SK-N-SH (cell line): ENCODE measurements at regions not wholly inside any gene's neighbourhood (a gene's known extent, or its start where the extent isn't known, plus 50 kb on each side); places are given as distances from the start of the nearest gene placed in this dataset.

Experiments used
- CTCF ChIA-PET: fragments of 300-600, 350-600 bp; formaldehyde crosslinking; extraction: SDS; loops from one replicate; lab custom pipeline; 2021; lab: Yijun Ruan, JAX
- POLR2A ChIA-PET: fragments of 350-600 bp; sonication (Branson Sonifier 250); formaldehyde crosslinking; extraction: SDS; loops from one replicate; lab custom pipeline; 2020; ENCODE audit warnings: antibody characterized with exemption, inconsistent platforms; lab: Yijun Ruan, JAX
- DNase-seq: peaks from one replicate; pipeline ENCODE4 v3.0.0; 2012
- H2AFZ ChIP-seq: fragments of 200-600 bp; sonication (generic); 2 replicates; pipeline ENCODE4 v1.8.1; 2016; ENCODE audit warnings: antibody characterized with exemption, mild to moderate bottlenecking, low read depth
- H3F3A ChIP-seq: fragments of 200-600 bp; sonication (generic); replicated peaks from 2 replicates; pipeline ENCODE3; 2016; ENCODE audit warnings: antibody characterized with exemption, mild to moderate bottlenecking; ENCODE audit not compliant: insufficient read depth
- H3K27ac ChIP-seq, 2 experiments: fragments of 200-500 bp in 1 of 2; fragments of 200-600 bp in 1 of 2; sonication (Bioruptor generic) in 1 of 2; sonication (generic), shearing (Covaris generic) in 1 of 2; 2 replicates each; pipeline versions ENCODE4 v1.5.1 to v1.6.1; 2014 to 2016; ENCODE audit warnings: low read depth in 2 of 2, inconsistent platforms in 1 of 2, low read length in 1 of 2, mild to moderate bottlenecking in 1 of 2, mixed read lengths in 1 of 2
- H3K27me3 ChIP-seq: fragments of 200-600 bp; sonication (generic), shearing (Covaris generic); 2 replicates; pipeline ENCODE4 v1.6.1; 2016; ENCODE audit warnings: mixed run types; ENCODE audit not compliant: insufficient read depth
- H3K36me3 ChIP-seq, 2 experiments: fragments of 200-500 bp in 1 of 2; fragments of 200-600 bp in 1 of 2; sonication (Bioruptor generic) in 1 of 2; sonication (generic) in 1 of 2; replicated peaks in 1 of 2; 2 replicates each; pipeline versions ENCODE3 to v1.5.1; 2014 to 2016; ENCODE audit warnings: low read length in 1 of 2, mild to moderate bottlenecking in 1 of 2; ENCODE audit not compliant: insufficient read depth in 2 of 2, control insufficient read depth in 1 of 2
- H3K4me1 ChIP-seq, 2 experiments: fragments of 200-500 bp in 1 of 2; fragments of 200-600 bp in 1 of 2; sonication (Bioruptor generic) in 1 of 2; sonication (generic), shearing (Covaris generic) in 1 of 2; 2 replicates each; pipeline versions ENCODE4 v1.5.1 to v1.6.1; 2014 to 2016; ENCODE audit warnings: low read depth in 1 of 2, low read length in 1 of 2, mixed run types in 1 of 2; ENCODE audit not compliant: insufficient read depth in 2 of 2, control insufficient read depth in 1 of 2
- H3K4me2 ChIP-seq: fragments of 200-600 bp; sonication (generic), shearing (Covaris generic); 2 replicates; pipeline ENCODE4 v1.6.1; 2017; ENCODE audit warnings: mixed run types
- H3K4me3 ChIP-seq, 2 experiments: fragments of 200-500 bp in 1 of 2; fragments of 200-600 bp in 1 of 2; sonication (Bioruptor generic) in 1 of 2; sonication (generic), shearing (Covaris generic) in 1 of 2; 2 replicates each; pipeline versions ENCODE4 v1.5.1 to v1.8.1; 2014 to 2016; ENCODE audit warnings: low read depth in 2 of 2, inconsistent platforms in 1 of 2, low read length in 1 of 2, mild to moderate bottlenecking in 1 of 2, mixed read lengths in 1 of 2, moderate library complexity in 1 of 2
- H3K79me2 ChIP-seq: fragments of 200-600 bp; sonication (generic); 2 replicates; pipeline ENCODE4 v1.8.1; 2017; ENCODE audit warnings: mild to moderate bottlenecking; ENCODE audit not compliant: insufficient read depth
- H3K9ac ChIP-seq: fragments of 200-600 bp; sonication (generic); 2 replicates; pipeline ENCODE4 v1.6.1; 2017; ENCODE audit warnings: mixed run types
- H3K9me2 ChIP-seq: fragments of 200-600 bp; sonication (generic); 2 replicates; pipeline ENCODE4 v1.6.1; 2017; ENCODE audit warnings: mixed run types
- H3K9me3 ChIP-seq: fragments of 200-600 bp; sonication (generic); 2 replicates; pipeline ENCODE4 v1.6.1; 2017; ENCODE audit warnings: mixed run types, mild to moderate bottlenecking, moderate library complexity
- H4K20me1 ChIP-seq: fragments of 200-600 bp; sonication (generic); 2 replicates; pipeline ENCODE4 v1.6.1; 2017; ENCODE audit warnings: mild to moderate bottlenecking, mixed run types; ENCODE audit not compliant: insufficient read depth
- CHD2 ChIP-seq: fragments of 150-350 bp; IDR thresholded peaks from 2 replicates; pipeline ENCODE4 v1.6.1; 2018; ENCODE audit warnings: low read length; ENCODE audit not compliant: partially characterized antibody
- CTCF ChIP-seq: fragments of 200-600 bp; sonication (generic); IDR thresholded peaks from 2 replicates; pipeline ENCODE4 v1.6.1; 2017; ENCODE audit warnings: antibody characterized with exemption, mild to moderate bottlenecking, moderate library complexity
- FOXJ3 ChIP-seq: sonication (generic); formaldehyde crosslinking; IDR thresholded peaks from 2 replicates; pipeline ENCODE4 v1.5.1; 2020; ENCODE audit warnings: mild to moderate bottlenecking, missing genetic modification reagents
- GABPA ChIP-seq: IDR thresholded peaks from 2 replicates; pipeline ENCODE4 v1.4.0; 2012; ENCODE audit warnings: low read depth, mild to moderate bottlenecking
- GATA2 ChIP-seq: sonication (generic); formaldehyde crosslinking; IDR thresholded peaks from 2 replicates; pipeline ENCODE4 v1.5.0; 2020; ENCODE audit warnings: mild to moderate bottlenecking, missing genetic modification reagents
- JUND ChIP-seq: IDR thresholded peaks from 2 replicates; pipeline ENCODE4 v1.4.0; 2012
- NFIC ChIP-seq: IDR thresholded peaks from 2 replicates; pipeline ENCODE4 v1.4.0; 2012; ENCODE audit warnings: borderline replicate concordance
- PBX3 ChIP-seq: IDR thresholded peaks from 2 replicates; pipeline ENCODE4; 2012
- RAD21 ChIP-seq: IDR thresholded peaks from 2 replicates; pipeline ENCODE4 v1.6.1; 2012; ENCODE audit warnings: mild to moderate bottlenecking, low read length
- RCOR1 ChIP-seq: fragments of 150-350 bp; IDR thresholded peaks from 2 replicates; pipeline ENCODE4 v1.6.1; 2017; ENCODE audit warnings: antibody characterized with exemption, low read length
- TCF12 ChIP-seq: IDR thresholded peaks from 2 replicates; pipeline ENCODE4 v1.4.0; 2012
- TEAD4 ChIP-seq: IDR thresholded peaks from 2 replicates; pipeline ENCODE4 v1.4.0; 2012; ENCODE audit warnings: mild to moderate bottlenecking, borderline replicate concordance; ENCODE audit not compliant: insufficient read depth
- USF1 ChIP-seq: IDR thresholded peaks from 2 replicates; pipeline ENCODE4 v1.4.0; 2012; ENCODE audit warnings: low read depth, borderline replicate concordance
- YY1 ChIP-seq: IDR thresholded peaks from 2 replicates; pipeline ENCODE4 v1.4.0; 2012; ENCODE audit warnings: low read depth, mild to moderate bottlenecking
- WGBS: methylation state at CpG from one replicate; pipeline ENCODE4 v1.1.6; 2017; ENCODE audit warnings: low lambda C conversion rate; 5-methylcytosine and 5-hydroxymethylcytosine counted together

DNA sequence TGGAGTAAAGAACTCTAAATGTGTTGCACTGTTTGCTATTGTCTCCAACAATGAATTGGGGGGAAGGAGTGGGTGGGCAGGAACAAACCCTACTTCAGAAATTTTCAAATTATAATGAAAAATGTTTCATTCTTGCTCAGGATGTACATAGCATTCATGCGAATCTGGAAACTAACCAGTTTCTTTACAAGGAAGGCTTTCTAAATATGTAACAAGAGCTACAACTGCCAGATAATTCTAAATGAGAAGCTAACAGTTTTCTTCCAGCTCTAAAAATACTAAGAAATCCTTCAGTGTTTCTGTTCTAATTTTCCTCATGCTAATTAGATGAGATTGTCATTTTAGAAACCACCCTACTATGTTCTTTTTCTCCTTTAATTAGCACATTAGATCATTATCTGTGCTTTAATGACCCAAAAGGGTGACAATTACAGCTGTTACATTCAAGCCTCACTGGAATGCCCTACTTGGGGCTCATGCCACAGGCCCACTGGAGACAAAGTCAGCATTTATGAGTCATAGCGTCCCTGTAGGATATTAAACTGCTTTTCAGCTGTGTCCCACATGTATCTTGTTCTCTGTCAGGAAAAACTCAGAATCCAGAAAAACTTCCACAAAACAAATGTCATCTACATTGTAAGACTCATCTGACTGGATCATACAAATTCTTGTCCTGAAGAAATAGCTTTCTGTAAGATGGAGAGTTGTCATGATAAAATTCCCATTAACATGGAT, 804.6 kb upstream of the CXADR start (continued):
- TF ChIP-seq CTCF, result no peak
- TF ChIP-seq GATA2, result no peak
- TF ChIP-seq TEAD4, result no peak
- TF ChIP-seq GABPA, result no peak
- no peak for TF ChIP-seq YY1

DNA sequence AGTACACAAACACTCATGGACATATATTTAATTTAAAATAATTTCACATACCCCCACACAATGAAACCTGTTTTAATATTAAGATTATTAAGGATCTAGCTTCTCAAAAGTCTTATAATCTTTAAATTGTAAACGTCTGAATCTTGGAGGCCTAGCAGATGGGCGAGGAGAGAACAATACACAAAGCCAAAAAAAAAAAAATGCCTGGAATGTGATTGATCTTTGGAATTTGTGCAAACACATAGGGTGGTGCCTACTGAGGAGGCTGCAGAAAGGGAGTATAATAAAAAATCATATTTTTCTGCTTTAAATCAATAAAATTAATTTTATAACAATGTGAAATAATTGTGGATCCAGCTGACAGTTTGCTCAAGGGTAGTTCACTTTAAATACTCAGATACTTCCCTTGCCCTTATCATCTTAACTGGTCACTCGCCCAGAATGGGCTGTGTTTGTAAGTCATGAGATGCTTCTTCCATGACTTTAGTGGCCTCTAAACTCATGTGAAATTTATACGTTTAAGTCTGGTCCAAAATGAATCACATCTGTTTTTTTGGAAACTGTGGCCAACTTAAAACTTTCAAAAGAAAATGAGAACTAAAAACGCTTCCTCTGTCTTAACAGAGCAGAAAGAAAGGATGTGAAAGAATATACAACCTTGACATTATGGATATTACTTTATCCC, 802.8 kb upstream of the CXADR start:
- H4K20me1 ChIP-seq, result no peaks in the 10 kb centered on the region
- H3K9me3 ChIP-seq, result no peaks in the 10 kb centered on the region
- CTCF ChIA-PET, result interaction anchor here (0.6 kb wide), 1 partner anchor 77 kb away, joined by 4 read pairs; no protein-coding TSS in a partner anchor
- POLR2A ChIA-PET, result no interaction called here
- no peaks in the 10 kb centered on the region for H3F3A ChIP-seq
- H3K4me3 ChIP-seq, result no peak overlapping the region
- no peaks in the 10 kb centered on the region for H3K36me3 ChIP-seq
- H3K27ac ChIP-seq, result no peak overlapping the region
- H3K9ac ChIP-seq, result no peak overlapping the region
- no peak overlapping the region for H3K4me2 ChIP-seq
- no peak for TF ChIP-seq YY1
- TF ChIP-seq NFIC, result no peak
- no peak for TF ChIP-seq CTCF
- TF ChIP-seq GATA2, result no peak
- TF ChIP-seq CHD2, result no peak
- TF ChIP-seq USF1, result no peak
- TF ChIP-seq RAD21, result no peak
- TF ChIP-seq PBX3, result no peak
- no peak for TF ChIP-seq FOXJ3 (CRISPR knock-in tag)
- TF ChIP-seq RCOR1, result no peak
- no peak for TF ChIP-seq TCF12
- TF ChIP-seq JUND, result no peak
- no peaks in the 10 kb centered on the region for H3K9me2 ChIP-seq
- no peak for DNase-seq
- H3K27me3 ChIP-seq, result no peaks in the 10 kb centered on the region
- H2AFZ ChIP-seq, result no peak overlapping the region
- H3K4me1 ChIP-seq, result no peaks in the 10 kb centered on the region
- 37% methylated on average over 5 of the region's 5 CpGs for WGBS
- no peaks in the 10 kb centered on the region for H3K79me2 ChIP-seq
